PFSK-1 (cell line): ENCODE measurements at regions not wholly inside any gene's neighbourhood (a gene's known extent, or its start where the extent isn't known, plus 50 kb on each side); places are given as distances from the start of the nearest gene placed in this dataset.

Experiments
- FOXP2 ChIP-seq: optimal IDR thresholded peaks from 2 replicates; pipeline ENCODE3; 2011; ENCODE audit warnings: borderline replicate concordance, control low read depth, inconsistent platforms; ENCODE audit not compliant: insufficient read depth; ENCODE audit errors: extremely low read length, extremely low read depth
- POLR2AphosphoS5 ChIP-seq: IDR thresholded peaks from 2 replicates; pipeline ENCODE4 v1.6.1; 2012; ENCODE audit warnings: low read depth, mild to moderate bottlenecking, control low read depth, low read length, moderate library complexity
- REST ChIP-seq, 2 experiments: IDR thresholded peaks; 2 replicates each; pipeline versions ENCODE4 v1.6.1 to v1.8.0; 2011 to 2012; ENCODE audit warnings: low read depth in 2 of 2, low read length in 2 of 2, control low read depth in 1 of 2, inconsistent platforms in 1 of 2, mild to moderate bottlenecking in 1 of 2, moderate library complexity in 1 of 2; ENCODE audit not compliant: insufficient read depth in 1 of 2
- SIN3A ChIP-seq: IDR thresholded peaks from 2 replicates; pipeline ENCODE4 v1.6.1; 2012; ENCODE audit warnings: mild to moderate bottlenecking, low read length, moderate library complexity, borderline replicate concordance; ENCODE audit not compliant: insufficient read depth
- TAF1 ChIP-seq: IDR thresholded peaks from 2 replicates; pipeline ENCODE4 v1.6.1; 2012; ENCODE audit warnings: low read length, control low read depth, borderline replicate concordance; ENCODE audit not compliant: insufficient read depth

- TF ChIP-seq REST (IDR thresholded peaks at IDR 0.05; ENCODE audit: insufficient read depth in 1 of 2, low read depth in 2 of 2, low read length in 2 of 2), result no peak
Measured at GRCh38 chr7:131656980-131657723, 100.7 kb upstream of the PODXL start.

GRCh38 chr7:131655866-131656265 is 99.4 kb upstream of the PODXL start:
- TF ChIP-seq SIN3A, result no peak
- no peak for TF ChIP-seq TAF1
- no peak for TF ChIP-seq REST (IDR thresholded peaks at IDR 0.05; ENCODE audit: insufficient read depth in 1 of 2, low read depth in 2 of 2, low read length in 2 of 2)
- no peak for TF ChIP-seq POLR2AphosphoS5
- no peak for TF ChIP-seq FOXP2

- TF ChIP-seq SIN3A, result no peak
- TF ChIP-seq FOXP2, result no peak
- no peak for TF ChIP-seq POLR2AphosphoS5
- no peak for TF ChIP-seq REST (IDR thresholded peaks at IDR 0.05; ENCODE audit: insufficient read depth in 1 of 2, low read depth in 2 of 2, low read length in 2 of 2)
- TF ChIP-seq TAF1, result no peak
Measured at GRCh38 chr7:131655447-131655846, 99.0 kb upstream of the PODXL start.

- TF ChIP-seq TAF1 (no peak), FOXP2 (peak; percentile 29), REST (IDR thresholded peaks at IDR 0.05; ENCODE audit: insufficient read depth in 1 of 2, low read depth in 2 of 2, low read length in 2 of 2) (no peak)
Measured at GRCh38 chr7:131654668-131655326, 98.4 kb upstream of the PODXL start.

- TF ChIP-seq POLR2AphosphoS5 (no peak), FOXP2 (no peak), REST (IDR thresholded peaks at IDR 0.05; ENCODE audit: insufficient read depth in 1 of 2, low read depth in 2 of 2, low read length in 2 of 2) (no peak), TAF1 (no peak), SIN3A (no peak)
Measured at GRCh38 chr7:131654249-131654558, 97.8 kb upstream of the PODXL start.
